ENCODE measurements at regions not wholly inside any gene's neighbourhood (a gene's known extent, or its start where the extent isn't known, plus 50 kb on each side); places are given as distances from the start of the nearest gene placed in this dataset.

DNA sequence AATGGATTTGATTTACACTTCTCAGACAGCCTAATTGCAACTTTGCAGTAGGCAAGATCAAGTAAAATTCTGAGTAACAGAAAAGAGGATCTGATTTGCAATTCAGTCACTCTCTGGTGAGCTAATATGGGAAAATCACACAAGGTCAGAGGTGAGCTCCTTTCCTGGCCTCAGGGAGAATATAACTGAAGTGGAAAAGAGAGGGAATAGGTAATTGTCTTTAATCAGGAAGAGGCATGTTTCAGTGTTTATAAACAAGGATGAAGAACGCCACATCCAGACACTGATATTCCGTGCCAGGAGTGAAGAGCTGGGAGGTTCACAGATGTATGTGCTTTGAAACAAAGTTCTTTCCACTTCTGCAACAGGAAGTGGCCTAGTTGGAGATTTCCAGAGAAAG is 127.1 kb downstream of the ETAA1 start:
- no peak overlapping the region for H2AFZ ChIP-seq (ENCODE audit: low read length)
- no peak for FAIRE-seq
- H3K27me3 ChIP-seq (ENCODE audit: control insufficient read depth in 1 of 2, insufficient read depth in 2 of 2, low read length in 2 of 2) = no peaks in the 10 kb centered on the region
- in situ Hi-C loops (cut with HindIII; ENCODE audit: extremely low pct_ligation_motif_present, low pct_unique_long_range_greater_than_20kb) = no loop called here
- peaks cover 33% of the 10 kb centered on the region for H3K9me3 ChIP-seq (ENCODE audit: low read length)
- POLR2A ChIA-PET = no interaction called here
- WGBS (ENCODE audit: low lambda C conversion rate) = 7% methylated on average over 2 of the region's 2 CpGs
- intact Hi-C loops (cut with micrococcal nuclease; ENCODE audit: unreplicated experiment) = no loop called here
- H3K4me3 ChIP-seq (replicated peaks in 1 of 3; ENCODE audit: insufficient read depth in 1 of 3, low read depth in 2 of 3, low read length in 3 of 3) = no peak overlapping the region
- no peak for ATAC-seq
- no peak for DNase-seq (ENCODE audit: low spot score)
- no TSS peak for BruUV-seq (replicated peaks)
- no peak for TF ChIP-seq KDM4B (CRISPR knock-in tag; IDR thresholded peaks at IDR 0.05)
- no peaks in the 10 kb centered on the region for H4K20me1 ChIP-seq (ENCODE audit: insufficient read depth, low read length)
- CTCF ChIA-PET (ENCODE audit: low intra/inter-chr PET ratio, low total read pairs) = no interaction called here
- H3K4me1 ChIP-seq (ENCODE audit: insufficient read depth, low read length) = no peaks in the 10 kb centered on the region
- no peak overlapping the region for H3K27ac ChIP-seq (ENCODE audit: extremely low read length, insufficient read depth, low read length)
- no peaks in the 10 kb centered on the region for H3K36me3 ChIP-seq (replicated peaks in 1 of 2; ENCODE audit: control insufficient read depth in 1 of 2, insufficient read depth in 2 of 2, low read length in 2 of 2)
- no peaks in the 10 kb centered on the region for H3K79me2 ChIP-seq (ENCODE audit: insufficient read depth, low read length)
- no peak overlapping the region for H3K4me2 ChIP-seq (ENCODE audit: low read depth, low read length)
- no peak overlapping the region for H3K9ac ChIP-seq (ENCODE audit: insufficient read depth, low read depth, low read length)

DNA sequence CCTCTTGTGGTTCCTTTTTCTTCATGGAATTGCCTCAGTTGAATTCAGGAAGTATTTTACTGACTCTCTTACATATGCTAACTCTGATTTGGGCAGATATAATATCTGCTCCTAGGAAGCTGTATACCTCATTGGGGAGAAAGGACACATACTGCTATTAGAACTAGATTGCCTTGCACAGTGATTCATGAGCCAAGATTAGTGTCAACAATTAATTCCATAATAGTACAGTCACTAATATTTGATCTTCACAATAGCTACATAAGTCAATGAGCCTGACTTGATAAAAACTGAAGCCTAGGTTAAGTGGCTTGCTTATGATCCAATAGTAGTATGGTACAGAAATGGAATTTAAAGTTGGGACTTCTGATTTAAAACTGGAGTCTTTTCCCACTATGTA is 127.6 kb downstream of the ETAA1 start:
- Histone ChIP-seq H3K27ac (ENCODE audit: extremely low read length, insufficient read depth, low read length) (no peak overlapping the region), H3K9ac (ENCODE audit: insufficient read depth, low read depth, low read length) (no peak overlapping the region), H3K4me2 (ENCODE audit: low read depth, low read length) (no peak overlapping the region), H3K9me3 (ENCODE audit: low read length) (peaks cover 33% of the 10 kb centered on the region), H4K20me1 (ENCODE audit: insufficient read depth, low read length) (no peaks in the 10 kb centered on the region), H3K27me3 (ENCODE audit: control insufficient read depth in 1 of 2, insufficient read depth in 2 of 2, low read length in 2 of 2) (no peaks in the 10 kb centered on the region), H3K4me3 (replicated peaks in 1 of 3; ENCODE audit: insufficient read depth in 1 of 3, low read depth in 2 of 3, low read length in 3 of 3) (no peak overlapping the region), H2AFZ (ENCODE audit: low read length) (no peak overlapping the region), H3K79me2 (ENCODE audit: insufficient read depth, low read length) (no peaks in the 10 kb centered on the region), H3K36me3 (replicated peaks in 1 of 2; ENCODE audit: control insufficient read depth in 1 of 2, insufficient read depth in 2 of 2, low read length in 2 of 2) (no peaks in the 10 kb centered on the region), H3K4me1 (ENCODE audit: insufficient read depth, low read length) (no peaks in the 10 kb centered on the region)
- ChIA-PET POLR2A (no interaction called here), CTCF (ENCODE audit: low intra/inter-chr PET ratio, low total read pairs) (no interaction called here)
- FAIRE-seq = no peak
- DNase-seq (ENCODE audit: low spot score) = no peak
- in situ Hi-C loops (cut with HindIII; ENCODE audit: extremely low pct_ligation_motif_present, low pct_unique_long_range_greater_than_20kb) (no loop called here), intact Hi-C loops (cut with micrococcal nuclease; ENCODE audit: unreplicated experiment) (no loop called here)
- ATAC-seq = no peak
- BruUV-seq (replicated peaks) = no TSS peak
- no peak for TF ChIP-seq ASH2L (IDR thresholded peaks at IDR 0.05; ENCODE audit: insufficient read length, low read depth, low read length)
- no peak for TF ChIP-seq BORCS8-MEF2B (CRISPR knock-in tag; IDR thresholded peaks at IDR 0.05)
- no peak for TF ChIP-seq ZNF543 (CRISPR knock-in tag; IDR thresholded peaks at IDR 0.05)
- no peak for TF ChIP-seq ZFP62 (CRISPR knock-in tag; IDR thresholded peaks at IDR 0.05)
- no peak for TF ChIP-seq KLF12 (CRISPR knock-in tag; IDR thresholded peaks at IDR 0.05; ENCODE audit: borderline replicate concordance)
- TF ChIP-seq, protein P1, sequence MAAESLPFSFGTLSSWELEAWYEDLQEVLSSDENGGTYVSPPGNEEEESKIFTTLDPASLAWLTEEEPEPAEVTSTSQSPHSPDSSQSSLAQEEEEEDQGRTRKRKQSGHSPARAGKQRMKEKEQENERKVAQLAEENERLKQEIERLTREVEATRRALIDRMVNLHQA (CRISPR knock-in tag; IDR thresholded peaks at IDR 0.05) = no peak
- no peak for TF ChIP-seq ZNF569 (CRISPR knock-in tag; IDR thresholded peaks at IDR 0.05; ENCODE audit: borderline replicate concordance)
- no peak for TF ChIP-seq EHMT2 (IDR thresholded peaks at IDR 0.05; ENCODE audit: borderline replicate concordance, low read depth, low read length)
- TF ChIP-seq, protein P2, sequence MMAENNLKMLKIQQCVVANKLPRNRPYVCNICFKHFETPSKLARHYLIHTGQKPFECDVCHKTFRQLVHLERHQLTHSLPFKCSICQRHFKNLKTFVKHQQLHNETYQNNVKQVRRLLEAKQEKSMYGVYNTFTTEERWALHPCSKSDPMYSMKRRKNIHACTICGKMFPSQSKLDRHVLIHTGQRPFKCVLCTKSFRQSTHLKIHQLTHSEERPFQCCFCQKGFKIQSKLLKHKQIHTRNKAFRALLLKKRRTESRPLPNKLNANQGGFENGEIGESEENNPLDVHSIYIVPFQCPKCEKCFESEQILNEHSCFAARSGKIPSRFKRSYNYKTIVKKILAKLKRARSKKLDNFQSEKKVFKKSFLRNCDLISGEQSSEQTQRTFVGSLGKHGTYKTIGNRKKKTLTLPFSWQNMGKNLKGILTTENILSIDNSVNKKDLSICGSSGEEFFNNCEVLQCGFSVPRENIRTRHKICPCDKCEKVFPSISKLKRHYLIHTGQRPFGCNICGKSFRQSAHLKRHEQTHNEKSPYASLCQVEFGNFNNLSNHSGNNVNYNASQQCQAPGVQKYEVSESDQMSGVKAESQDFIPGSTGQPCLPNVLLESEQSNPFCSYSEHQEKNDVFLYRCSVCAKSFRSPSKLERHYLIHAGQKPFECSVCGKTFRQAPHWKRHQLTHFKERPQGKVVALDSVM (CRISPR knock-in tag; IDR thresholded peaks at IDR 0.05) = no peak
- TF ChIP-seq PAX8 (CRISPR knock-in tag; IDR thresholded peaks at IDR 0.05; ENCODE audit: borderline replicate concordance) = no peak
- TF ChIP-seq HOXA3 (CRISPR knock-in tag; IDR thresholded peaks at IDR 0.05) = no peak
- no peak for TF ChIP-seq PRPF4 (IDR thresholded peaks at IDR 0.05; ENCODE audit: low read depth, low read length, poor library complexity, severe bottlenecking)
- TF ChIP-seq ZNF180 (CRISPR knock-in tag; IDR thresholded peaks at IDR 0.05; ENCODE audit: borderline replicate concordance, low read depth) = no peak
- no peak for TF ChIP-seq ZNF431 (CRISPR knock-in tag; IDR thresholded peaks at IDR 0.05; ENCODE audit: borderline replicate concordance, low read depth)
- TF ChIP-seq, protein P3, sequence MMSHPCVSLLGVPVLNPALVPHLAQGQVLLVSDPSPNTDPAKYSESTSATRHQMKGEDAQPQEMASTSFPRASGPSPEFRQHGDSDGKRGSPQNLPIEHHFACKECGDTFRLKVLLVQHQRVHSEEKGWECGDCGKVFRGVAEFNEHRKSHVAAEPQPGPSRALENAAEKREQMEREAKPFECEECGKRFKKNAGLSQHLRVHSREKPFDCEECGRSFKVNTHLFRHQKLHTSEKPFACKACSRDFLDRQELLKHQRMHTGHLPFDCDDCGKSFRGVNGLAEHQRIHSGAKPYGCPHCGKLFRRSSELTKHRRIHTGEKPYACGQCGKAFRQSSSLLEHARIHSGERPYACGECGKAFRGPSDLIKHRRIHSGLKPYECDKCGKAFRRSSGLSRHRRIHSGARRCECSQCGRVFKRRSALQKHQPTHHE (CRISPR knock-in tag; IDR thresholded peaks at IDR 0.05; ENCODE audit: borderline replicate concordance) = no peak
- TF ChIP-seq ZNF878 (CRISPR knock-in tag; IDR thresholded peaks at IDR 0.05) = no peak
- TF ChIP-seq CAMTA2 (CRISPR knock-in tag; IDR thresholded peaks at IDR 0.05; ENCODE audit: borderline replicate concordance) = no peak
